ENCODE measurements at regions not wholly inside any gene's neighbourhood (a gene's known extent, or its start where the extent isn't known, plus 50 kb on each side); places are given as distances from the start of the nearest gene placed in this dataset.

DNA sequence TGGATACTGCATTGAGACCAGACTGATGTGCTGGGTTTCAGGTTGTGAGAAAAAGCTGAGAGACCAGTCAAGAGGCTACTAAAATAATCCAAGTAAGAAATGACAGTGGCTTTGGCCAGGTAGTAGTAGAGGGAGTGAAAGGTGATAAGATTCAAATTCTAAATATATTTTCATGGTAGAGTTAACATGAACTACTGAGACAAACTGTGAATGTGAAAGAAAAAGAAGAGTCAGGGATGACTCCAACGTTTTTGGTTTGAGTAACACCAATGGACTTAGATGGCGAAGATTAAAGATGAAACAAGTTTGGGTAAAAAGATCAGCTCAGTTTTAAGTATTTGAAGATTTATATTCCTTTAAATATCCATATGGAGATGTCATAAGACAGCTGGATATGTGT, 209.4 kb downstream of the ZEB2 start:
- TF ChIP-seq, protein P1, sequence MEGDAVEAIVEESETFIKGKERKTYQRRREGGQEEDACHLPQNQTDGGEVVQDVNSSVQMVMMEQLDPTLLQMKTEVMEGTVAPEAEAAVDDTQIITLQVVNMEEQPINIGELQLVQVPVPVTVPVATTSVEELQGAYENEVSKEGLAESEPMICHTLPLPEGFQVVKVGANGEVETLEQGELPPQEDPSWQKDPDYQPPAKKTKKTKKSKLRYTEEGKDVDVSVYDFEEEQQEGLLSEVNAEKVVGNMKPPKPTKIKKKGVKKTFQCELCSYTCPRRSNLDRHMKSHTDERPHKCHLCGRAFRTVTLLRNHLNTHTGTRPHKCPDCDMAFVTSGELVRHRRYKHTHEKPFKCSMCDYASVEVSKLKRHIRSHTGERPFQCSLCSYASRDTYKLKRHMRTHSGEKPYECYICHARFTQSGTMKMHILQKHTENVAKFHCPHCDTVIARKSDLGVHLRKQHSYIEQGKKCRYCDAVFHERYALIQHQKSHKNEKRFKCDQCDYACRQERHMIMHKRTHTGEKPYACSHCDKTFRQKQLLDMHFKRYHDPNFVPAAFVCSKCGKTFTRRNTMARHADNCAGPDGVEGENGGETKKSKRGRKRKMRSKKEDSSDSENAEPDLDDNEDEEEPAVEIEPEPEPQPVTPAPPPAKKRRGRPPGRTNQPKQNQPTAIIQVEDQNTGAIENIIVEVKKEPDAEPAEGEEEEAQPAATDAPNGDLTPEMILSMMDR (IDR thresholded peaks at IDR 0.05), result no peak
- no peak for TF ChIP-seq EZH2 (IDR thresholded peaks at IDR 0.05)

Measured in neural progenitor cell (in vitro differentiated cells).